Natural killer cell (primary cell): ENCODE measurements at regions not wholly inside any gene's neighbourhood (a gene's known extent, or its start where the extent isn't known, plus 50 kb on each side); places are given as distances from the start of the nearest gene placed in this dataset.

Source experiments
- ATAC-seq, 3 donors: fragments of 150-1000 bp in 2 of 3; fragments of 200-7000 bp in 1 of 3; cut with Tn5 transposase; 1 replicate in 1 of 3; 2 replicates in 2 of 3; pipeline ENCODE4 v1.10.0; 2021; ENCODE audit warnings: mild to moderate bottlenecking in 2 of 3, moderate library complexity in 2 of 3
- DNase-seq, 2 donors: peaks; one replicate each; pipeline versions ENCODE4 v3.0.0 to v3.0.0-alpha.2; 2013 to 2021; ENCODE audit warnings: mixed read lengths in 1 of 2
- H3K27ac ChIP-seq: one replicate; pipeline ENCODE4 v1.5.1; 2013; ENCODE audit warnings: mild to moderate bottlenecking, low read length
- H3K27me3 ChIP-seq: one replicate; pipeline ENCODE4 v1.6.1; 2013; ENCODE audit warnings: low read length; ENCODE audit not compliant: control insufficient read depth, insufficient read depth
- H3K36me3 ChIP-seq: one replicate; pipeline ENCODE4 v1.6.1; 2013; ENCODE audit warnings: low read length; ENCODE audit not compliant: control insufficient read depth, insufficient read depth
- H3K4me1 ChIP-seq: one replicate; pipeline ENCODE4 v1.6.1; 2013; ENCODE audit warnings: low read length; ENCODE audit not compliant: control insufficient read depth, insufficient read depth
- H3K4me3 ChIP-seq: one replicate; pipeline ENCODE4 v1.5.1; 2013; ENCODE audit warnings: low read length
- H3K9me3 ChIP-seq: one replicate; pipeline ENCODE4 v1.6.1; 2013; ENCODE audit warnings: low read length; ENCODE audit not compliant: control insufficient read depth, insufficient read depth
- H3K27ac Mint-ChIP-seq, 2 donors: one replicate each; pipeline ENCODE4 v1.8.0; 2022; ENCODE audit warnings: mild to moderate bottlenecking in 2 of 2, mixed read lengths in 2 of 2, moderate library complexity in 1 of 2
- H3K27me3 Mint-ChIP-seq, 2 donors: one replicate each; pipeline ENCODE4 v1.8.0; 2022; ENCODE audit warnings: low read depth in 2 of 2, mixed read lengths in 2 of 2
- H3K36me3 Mint-ChIP-seq: one replicate; pipeline ENCODE4 v1.8.0; 2022; ENCODE audit warnings: mixed read lengths
- H3K4me1 Mint-ChIP-seq, 2 donors: one replicate each; pipeline ENCODE4 v1.8.0; 2022; ENCODE audit warnings: mixed read lengths in 2 of 2
- H3K4me3 Mint-ChIP-seq: one replicate; pipeline ENCODE4 v1.8.0; 2022; ENCODE audit warnings: mild to moderate bottlenecking, moderate library complexity, mixed read lengths
- H3K9me3 Mint-ChIP-seq, 2 donors: one replicate each; pipeline ENCODE4 v1.8.0; 2022; ENCODE audit warnings: mixed read lengths in 2 of 2
- WGBS: methylation state at CpG from one replicate; pipeline ENCODE4 v1.1.7; 2013; ENCODE audit warnings: missing lambda C conversion rate; ENCODE audit not compliant: insufficient coverage; 5-methylcytosine and 5-hydroxymethylcytosine counted together
- intact Hi-C: fragments of 100-400 bp; cut with micrococcal nuclease; formaldehyde crosslinking; loops from one replicate; pipeline ENCODE4 v1.14.2; 2022
- TF ChIP-seq, protein P1 (sequence below): fragments of 200-600 bp; IDR thresholded peaks from one replicate; pipeline ENCODE4 v1.8.0; 2022; ENCODE audit warnings: antibody characterized with exemption

GRCh38 chr1:239835946-239836440 is 255.7 kb upstream of the FMN2 start:
- intact Hi-C loops: no loop called here
- Histone ChIP-seq H3K4me3 (no peak overlapping the region), H3K4me1 (no peaks in the 10 kb centered on the region), H3K9me3 (no peaks in the 10 kb centered on the region), H3K36me3 (no peaks in the 10 kb centered on the region), H3K27me3 (no peaks in the 10 kb centered on the region), H3K27ac (no peak overlapping the region)
- ATAC-seq (no peak), DNase-seq (no peak)
- H3K4me1 Mint-ChIP-seq: no peaks in the 10 kb centered on the region
- no peak overlapping the region for H3K4me3 Mint-ChIP-seq
- peaks cover 0 to 8% of the 10 kb centered on the region in 2 donors for H3K27me3 Mint-ChIP-seq
- TF ChIP-seq, protein P1, sequence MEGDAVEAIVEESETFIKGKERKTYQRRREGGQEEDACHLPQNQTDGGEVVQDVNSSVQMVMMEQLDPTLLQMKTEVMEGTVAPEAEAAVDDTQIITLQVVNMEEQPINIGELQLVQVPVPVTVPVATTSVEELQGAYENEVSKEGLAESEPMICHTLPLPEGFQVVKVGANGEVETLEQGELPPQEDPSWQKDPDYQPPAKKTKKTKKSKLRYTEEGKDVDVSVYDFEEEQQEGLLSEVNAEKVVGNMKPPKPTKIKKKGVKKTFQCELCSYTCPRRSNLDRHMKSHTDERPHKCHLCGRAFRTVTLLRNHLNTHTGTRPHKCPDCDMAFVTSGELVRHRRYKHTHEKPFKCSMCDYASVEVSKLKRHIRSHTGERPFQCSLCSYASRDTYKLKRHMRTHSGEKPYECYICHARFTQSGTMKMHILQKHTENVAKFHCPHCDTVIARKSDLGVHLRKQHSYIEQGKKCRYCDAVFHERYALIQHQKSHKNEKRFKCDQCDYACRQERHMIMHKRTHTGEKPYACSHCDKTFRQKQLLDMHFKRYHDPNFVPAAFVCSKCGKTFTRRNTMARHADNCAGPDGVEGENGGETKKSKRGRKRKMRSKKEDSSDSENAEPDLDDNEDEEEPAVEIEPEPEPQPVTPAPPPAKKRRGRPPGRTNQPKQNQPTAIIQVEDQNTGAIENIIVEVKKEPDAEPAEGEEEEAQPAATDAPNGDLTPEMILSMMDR: no peak
- H3K9me3 Mint-ChIP-seq: no peaks in the 10 kb centered on the region
- no peak overlapping the region for H3K27ac Mint-ChIP-seq
- no peaks in the 10 kb centered on the region for H3K36me3 Mint-ChIP-seq
- 95% methylated on average over 7 of the region's 7 CpGs for WGBS

GRCh38 chr1:239840336-239840735 is 251.3 kb upstream of the FMN2 start:
- no peak overlapping the region for H3K4me3 Mint-ChIP-seq
- no peaks in the 10 kb centered on the region for H3K4me1 Mint-ChIP-seq
- Histone ChIP-seq H3K9me3 (no peaks in the 10 kb centered on the region), H3K4me3 (no peak overlapping the region), H3K27ac (no peak overlapping the region), H3K27me3 (no peaks in the 10 kb centered on the region), H3K36me3 (no peaks in the 10 kb centered on the region), H3K4me1 (no peaks in the 10 kb centered on the region)
- no peaks in the 10 kb centered on the region for H3K9me3 Mint-ChIP-seq
- ATAC-seq (no peak), DNase-seq (no peak)
- H3K27ac Mint-ChIP-seq: no peak overlapping the region
- intact Hi-C loops: no loop called here
- no peaks in the 10 kb centered on the region for H3K36me3 Mint-ChIP-seq
- peaks cover 0 to 8% of the 10 kb centered on the region in 2 donors for H3K27me3 Mint-ChIP-seq
- TF ChIP-seq, protein P1: no peak
- WGBS: 71% methylated on average over 1 of the region's 1 CpG

- peaks cover 0 to 3% of the 10 kb centered on the region in 2 donors for H3K27me3 Mint-ChIP-seq
- H3K9me3 Mint-ChIP-seq: no peaks in the 10 kb centered on the region
- no peaks in the 10 kb centered on the region for H3K36me3 Mint-ChIP-seq
- intact Hi-C loops: no loop called here
- ATAC-seq: no peak
- no peak for DNase-seq
- H3K4me1 ChIP-seq: no peaks in the 10 kb centered on the region
- H3K27me3 ChIP-seq: no peaks in the 10 kb centered on the region
- 100% methylated on average over 3 of the region's 3 CpGs for WGBS
- H3K27ac ChIP-seq: no peak overlapping the region
- H3K4me3 ChIP-seq: no peak overlapping the region
- no peaks in the 10 kb centered on the region for H3K9me3 ChIP-seq
- no peaks in the 10 kb centered on the region for H3K36me3 ChIP-seq
- H3K4me1 Mint-ChIP-seq: no peaks in the 10 kb centered on the region
- H3K27ac Mint-ChIP-seq: no peak overlapping the region
- TF ChIP-seq, protein P1: no peak
- H3K4me3 Mint-ChIP-seq: no peak overlapping the region
Measured at GRCh38 chr1:239840790-239841189, 250.9 kb upstream of the FMN2 start.

- Histone ChIP-seq H3K9me3 (no peaks in the 10 kb centered on the region), H3K4me1 (no peaks in the 10 kb centered on the region), H3K27me3 (no peaks in the 10 kb centered on the region), H3K27ac (no peak overlapping the region), H3K36me3 (no peaks in the 10 kb centered on the region), H3K4me3 (no peak overlapping the region)
- Mint-ChIP-seq H3K27me3 (no peaks in the 10 kb centered on the region), H3K36me3 (no peaks in the 10 kb centered on the region), H3K27ac (no peak overlapping the region), H3K4me1 (no peaks in the 10 kb centered on the region), H3K4me3 (no peak overlapping the region), H3K9me3 (no peaks in the 10 kb centered on the region)
- intact Hi-C loops: no loop called here
- no peak for DNase-seq
- TF ChIP-seq, protein P1: no peak
- WGBS: 100% methylated on average over 1 of the region's 2 CpGs
- no peak for ATAC-seq
Measured at GRCh38 chr1:239841631-239842030, 250.1 kb upstream of the FMN2 start.
